ENCODE measurements at regions not wholly inside any gene's neighbourhood (a gene's known extent, or its start where the extent isn't known, plus 50 kb on each side); places are given as distances from the start of the nearest gene placed in this dataset.
A peak's percentile ranks its signal among the peaks of the same experiment; 100 is the strongest.

DNA sequence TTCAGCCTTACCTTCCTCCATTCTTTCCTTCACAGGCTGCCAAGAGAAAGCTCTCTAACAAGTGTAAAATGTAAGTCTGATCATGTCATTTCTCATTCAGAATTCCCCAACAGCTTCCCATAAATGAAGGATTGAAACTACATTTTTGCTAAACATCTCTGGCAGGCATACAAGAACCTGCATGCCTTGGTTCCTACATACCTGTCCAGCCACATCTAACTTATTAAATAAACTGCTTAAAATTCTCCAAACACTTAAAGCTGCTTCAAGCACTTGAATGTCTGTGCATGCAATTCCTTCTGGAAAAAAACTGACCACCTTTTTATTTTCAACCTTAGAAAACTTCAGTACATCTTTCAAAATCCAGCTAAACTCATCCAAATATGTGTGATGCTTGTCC lies 84.4 kb upstream of the DCN start:
- no peak for DNase-seq

DNA sequence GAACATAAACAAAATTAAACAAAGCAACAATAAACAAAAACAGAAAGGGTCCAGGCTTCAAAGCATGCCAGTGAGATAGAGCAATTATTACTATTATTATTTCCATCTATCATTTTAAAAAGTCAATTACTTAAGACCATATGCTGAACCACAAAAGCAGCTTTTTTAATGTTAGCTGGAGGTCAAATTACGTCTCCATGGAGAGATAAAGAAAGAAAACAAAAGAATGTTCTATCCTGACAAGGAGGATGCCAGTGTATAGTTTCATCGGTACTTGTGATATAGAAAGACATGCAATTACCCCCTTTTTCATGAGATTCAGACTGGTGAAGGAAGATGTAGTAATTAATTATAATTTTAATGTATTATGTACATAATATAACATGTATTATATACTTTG lies 81.6 kb upstream of the DCN start:
- no peak for DNase-seq

DNA sequence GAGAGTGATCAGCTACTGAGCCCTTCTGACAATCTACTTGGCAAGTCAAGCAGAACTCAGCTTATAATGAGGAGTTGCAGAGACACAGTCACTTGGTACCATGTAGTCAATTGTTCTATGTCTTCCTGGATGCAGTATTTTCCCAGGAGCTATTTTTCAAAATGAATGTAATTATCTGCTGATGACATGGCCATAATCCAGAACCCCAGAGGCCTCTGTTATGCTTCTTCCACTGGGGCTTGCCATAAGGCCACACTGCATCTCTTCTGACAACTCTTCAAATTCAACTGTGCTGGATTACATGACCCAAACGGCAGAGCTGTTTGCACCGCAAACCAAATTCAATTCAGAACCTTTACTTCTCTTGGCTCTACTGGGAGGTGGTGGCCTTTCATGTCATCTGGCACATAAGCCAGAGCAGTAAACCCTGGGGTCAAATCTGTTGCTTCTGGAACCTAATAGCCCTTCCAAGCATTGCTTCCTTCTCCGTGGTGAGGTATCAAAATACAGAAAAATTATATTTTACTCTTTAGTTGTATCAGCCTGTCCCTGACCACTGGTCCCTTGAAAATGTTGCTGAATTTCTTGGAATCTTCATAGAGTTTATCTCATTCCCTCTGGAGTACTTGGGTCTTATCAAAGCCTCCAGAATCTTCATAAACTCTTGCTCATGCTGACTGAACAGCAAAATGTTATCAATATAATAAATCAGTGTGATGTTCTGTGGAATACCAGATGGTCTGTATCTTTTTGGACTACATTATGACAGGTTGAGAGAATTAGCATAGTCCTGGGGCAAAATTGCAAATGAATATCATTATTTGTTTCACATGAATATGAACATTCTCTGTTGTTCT lies 79.4 kb upstream of the DCN start:
- DNase-seq: no peak

DNA sequence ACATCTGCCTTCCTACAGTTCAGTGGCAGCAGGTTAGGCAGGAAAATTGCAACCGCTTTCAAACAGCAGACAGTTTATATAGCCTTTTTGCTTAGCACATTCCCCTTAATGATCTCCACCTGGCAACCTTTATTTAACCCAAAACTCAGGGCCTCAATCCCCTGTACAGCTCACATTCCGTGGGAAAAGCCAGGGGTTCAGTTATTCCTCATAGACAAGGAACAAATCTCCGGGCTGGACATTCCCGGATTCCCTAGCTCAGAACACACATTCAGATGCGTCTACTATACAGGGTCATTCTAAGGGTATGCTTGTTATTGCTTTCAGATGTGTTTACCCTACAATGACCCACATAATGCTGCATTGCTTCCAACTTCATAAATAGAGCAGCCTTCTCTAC lies 73.8 kb upstream of the DCN start:
- DNase-seq: no peak

DNA sequence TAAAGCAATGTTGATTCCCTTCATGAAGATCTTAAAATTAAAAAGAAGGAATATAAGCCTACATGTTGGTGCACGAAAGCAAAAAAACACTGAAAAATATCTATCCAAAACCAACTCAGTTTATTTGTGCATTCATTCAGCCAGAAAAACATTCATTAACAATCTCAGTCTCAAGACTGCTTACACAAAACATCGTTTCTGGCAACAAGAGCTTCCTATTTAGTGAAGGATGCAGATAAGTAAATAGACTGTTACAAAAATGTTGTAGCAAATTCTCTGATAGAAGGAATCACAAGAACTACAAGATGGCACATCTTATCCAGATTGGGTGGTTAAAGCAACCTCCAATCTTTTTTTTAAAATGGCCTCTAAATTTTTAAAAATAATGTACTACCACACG lies 69.7 kb upstream of the DCN start:
- no peak for DNase-seq

DNA sequence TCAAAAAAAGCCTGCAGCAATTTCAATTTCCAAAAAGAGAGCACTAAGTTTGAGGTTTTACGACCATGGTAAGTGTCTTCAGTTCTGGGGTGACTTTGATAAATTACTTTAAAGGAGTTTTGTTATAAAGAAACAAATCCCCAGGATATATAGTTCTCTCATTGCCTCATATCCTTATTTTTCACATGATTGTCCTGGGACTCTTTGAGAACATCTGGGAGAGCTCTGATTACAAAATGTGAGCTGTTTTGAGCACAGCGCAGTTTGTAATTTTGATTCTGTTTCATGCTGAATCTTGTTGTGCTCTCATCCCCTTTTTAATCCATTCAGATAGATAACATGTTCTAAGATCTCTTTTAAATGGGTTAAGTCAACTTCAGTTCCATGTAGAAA lies 67.7 kb upstream of the DCN start:
- DNase-seq: no peak

DNA sequence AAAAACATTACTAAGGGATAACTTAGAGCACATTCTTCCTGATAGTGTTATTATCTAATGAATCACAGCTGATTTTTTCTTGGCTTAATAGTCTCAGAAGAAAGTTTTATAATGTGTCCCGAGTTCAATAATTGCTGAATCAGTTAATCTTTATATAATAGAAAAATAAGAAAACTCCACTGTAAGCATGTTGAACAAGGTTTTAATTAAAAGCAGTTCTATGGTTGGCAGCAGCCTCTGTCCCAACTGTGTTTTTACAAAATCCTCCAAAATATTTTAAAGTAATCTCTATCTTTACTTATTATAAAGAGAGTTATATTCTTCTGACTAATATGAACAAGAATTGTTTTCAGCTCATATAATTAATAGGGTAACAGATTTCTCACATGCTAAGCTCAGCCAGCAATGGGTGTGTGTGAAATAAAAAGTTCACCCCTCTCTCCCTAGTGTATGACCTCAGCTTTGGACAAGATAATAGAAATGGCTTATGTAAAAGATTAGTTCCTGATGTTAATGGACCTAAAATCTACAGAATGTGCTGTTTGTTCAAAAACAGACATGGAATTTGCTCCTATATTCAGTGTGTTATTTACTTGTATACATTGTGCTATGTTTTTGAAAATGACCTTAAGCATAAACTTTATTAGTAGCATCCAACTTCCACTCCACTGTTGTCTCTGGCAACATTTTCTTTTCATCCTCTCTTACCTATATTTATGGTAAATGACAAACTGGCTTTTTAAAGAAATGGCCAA lies 67.1 kb upstream of the DCN start:
- no peak for DNase-seq

DNA sequence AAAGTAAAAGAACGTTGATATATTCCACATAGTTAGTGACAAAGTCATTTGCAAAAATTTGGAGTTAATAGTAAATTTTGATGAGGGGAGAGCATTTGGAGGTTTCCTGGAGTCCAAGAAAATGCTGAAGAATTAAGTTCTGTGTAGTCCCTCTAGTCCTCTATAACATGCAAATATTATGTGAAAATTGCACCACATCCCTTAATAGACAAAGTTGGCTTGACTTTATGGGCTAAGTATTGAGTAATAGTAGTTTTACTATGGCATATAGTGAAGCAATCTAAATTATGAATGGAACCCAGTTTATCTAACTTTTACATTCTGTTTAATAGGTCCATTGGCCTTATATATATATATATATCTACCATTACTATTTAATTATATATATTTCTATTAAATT lies 66.4 kb upstream of the DCN start:
- DNase-seq: no peak

DNA sequence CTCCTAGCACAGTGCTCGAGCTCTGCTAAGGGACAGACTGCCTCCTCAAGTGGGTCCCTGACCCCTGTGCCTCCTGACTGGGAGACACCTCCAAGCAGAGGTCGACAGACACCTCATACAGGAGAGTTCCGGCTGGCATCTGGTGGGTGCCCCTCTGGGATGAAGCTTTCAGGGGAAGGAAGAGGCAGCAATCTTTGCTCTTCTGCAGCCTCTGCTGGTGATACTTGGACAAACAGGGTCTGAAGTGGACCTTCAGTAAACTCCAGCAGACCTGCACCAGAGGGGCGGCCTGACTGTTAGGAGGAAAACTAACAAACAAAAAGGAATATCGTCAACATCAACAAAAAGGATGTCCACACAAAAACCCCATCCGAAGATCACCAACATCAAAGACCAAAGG lies 60.6 kb upstream of the DCN start:
- DNase-seq: peak; percentile 2

DNA sequence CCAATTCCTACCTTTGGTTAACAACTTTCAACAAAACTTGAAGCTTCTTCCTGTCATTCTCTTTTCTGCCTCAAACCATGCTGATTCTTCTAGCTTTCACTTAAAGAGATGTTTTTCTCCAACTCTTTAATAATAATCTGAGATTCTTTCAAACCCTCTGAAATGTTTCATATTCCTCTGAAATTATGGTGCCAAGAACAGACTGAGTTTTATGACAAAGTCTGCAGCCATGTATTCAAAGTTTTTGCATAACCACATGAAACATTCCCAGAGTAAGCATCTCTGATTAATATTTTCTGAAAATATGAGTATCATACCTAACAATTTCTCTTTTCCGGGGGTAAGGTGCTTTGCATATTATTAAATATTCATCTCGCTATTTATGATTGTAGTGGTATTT lies 59.1 kb upstream of the DCN start:
- DNase-seq: no peak

DNA sequence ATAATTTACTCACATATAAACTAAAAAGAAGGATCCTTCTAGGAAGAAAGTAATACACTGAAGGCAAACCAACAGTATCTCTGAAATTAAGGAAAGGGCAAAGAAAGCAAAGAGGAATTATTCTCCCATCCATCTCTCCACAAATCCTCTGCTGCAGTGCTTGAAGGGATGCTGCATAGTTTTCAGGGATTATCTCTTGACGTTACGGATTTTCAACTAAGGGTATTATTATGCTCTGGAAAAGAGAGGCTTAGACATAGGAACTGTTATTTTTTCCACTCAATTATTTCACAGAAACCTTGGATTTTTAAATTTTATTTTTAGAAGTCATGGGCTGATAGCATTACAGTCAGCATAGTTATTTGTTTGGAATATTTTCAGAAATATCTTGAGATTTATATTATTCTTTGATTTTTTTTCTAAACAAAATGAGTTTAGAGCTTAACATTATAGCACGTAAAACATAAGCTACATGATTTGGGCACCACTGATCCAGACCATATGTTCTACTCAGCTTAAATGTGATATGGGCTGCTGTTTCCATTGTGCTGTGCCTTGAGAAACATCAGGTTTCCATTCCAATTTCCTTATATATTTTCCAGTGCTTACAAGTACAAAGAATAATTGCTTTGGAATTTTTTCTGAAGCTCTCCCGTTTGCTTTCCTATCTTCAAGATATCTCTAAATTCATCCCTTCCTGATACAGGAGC lies 57.9 kb upstream of the DCN start:
- DNase-seq: no peak

DNA sequence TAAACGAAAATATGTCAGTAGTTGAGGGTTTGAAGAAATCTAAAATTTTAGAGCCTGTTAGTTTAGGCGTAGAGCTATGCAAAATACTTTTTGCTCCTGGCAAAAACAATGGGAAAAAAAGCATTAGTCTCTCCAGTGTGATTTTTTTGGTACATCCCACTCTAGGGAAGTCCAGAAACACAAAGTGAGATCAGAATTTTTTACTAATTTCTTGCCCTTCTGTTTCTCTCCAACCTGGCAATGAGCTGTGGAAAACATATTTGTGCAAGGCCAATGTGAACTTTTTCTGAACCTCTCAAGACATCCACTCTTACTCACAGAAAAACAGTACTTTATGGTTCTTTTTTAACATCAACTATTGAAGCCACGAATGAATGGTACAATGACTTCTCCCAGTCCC lies 56.9 kb upstream of the DCN start:
- DNase-seq: no peak

Measured in hematopoietic multipotent progenitor cell treated with erythropoietin and hydrocortisone succinate and interleukin-3 and kit ligand, for 6 days (in vitro differentiated cells).